BJ (cell line): ENCODE measurements at regions not wholly inside any gene's neighbourhood (a gene's known extent, or its start where the extent isn't known, plus 50 kb on each side); places are given as distances from the start of the nearest gene placed in this dataset.

Experiments
- CTCF ChIA-PET: fragments of 350-600 bp; formaldehyde crosslinking; extraction: SDS; loops from one replicate; lab custom pipeline; 2021; ENCODE audit warnings: antibody characterized with exemption, inconsistent platforms; lab: Yijun Ruan, JAX
- POLR2A ChIA-PET: fragments of 300-600 bp; sonication (Branson Sonifier 250); formaldehyde crosslinking; extraction: SDS; loops from one replicate; lab custom pipeline; 2021; ENCODE audit warnings: antibody characterized with exemption; lab: Charles Lee
- DNase-seq: peaks from one replicate; pipeline ENCODE4 v3.0.0-alpha.2; 2011; ENCODE audit warnings: low read depth
- H3K27me3 ChIP-seq: 2 replicates; pipeline ENCODE4 v1.6.0; 2011; ENCODE audit warnings: low read length; ENCODE audit not compliant: control insufficient read depth, insufficient read depth
- H3K36me3 ChIP-seq: 2 replicates; pipeline ENCODE4 v1.5.1; 2011; ENCODE audit warnings: low read length; ENCODE audit not compliant: control insufficient read depth, insufficient read depth
- H3K4me3 ChIP-seq: 2 replicates; pipeline ENCODE4 v1.5.1; 2011; ENCODE audit warnings: low read depth, mild to moderate bottlenecking, control low read depth, low read length
- TF ChIP-seq, protein P1 (sequence below): IDR thresholded peaks from 2 replicates; pipeline ENCODE4 v1.5.1; 2011; ENCODE audit warnings: low read depth, mild to moderate bottlenecking, control low read depth, inconsistent platforms, low read length, moderate library complexity; ENCODE audit not compliant: insufficient read depth

GRCh38 chr1:162994921-162995320 is 74.2 kb upstream of the RGS4 start:
- H3K27me3 ChIP-seq, result no peaks in the 10 kb centered on the region
- TF ChIP-seq, protein P1, sequence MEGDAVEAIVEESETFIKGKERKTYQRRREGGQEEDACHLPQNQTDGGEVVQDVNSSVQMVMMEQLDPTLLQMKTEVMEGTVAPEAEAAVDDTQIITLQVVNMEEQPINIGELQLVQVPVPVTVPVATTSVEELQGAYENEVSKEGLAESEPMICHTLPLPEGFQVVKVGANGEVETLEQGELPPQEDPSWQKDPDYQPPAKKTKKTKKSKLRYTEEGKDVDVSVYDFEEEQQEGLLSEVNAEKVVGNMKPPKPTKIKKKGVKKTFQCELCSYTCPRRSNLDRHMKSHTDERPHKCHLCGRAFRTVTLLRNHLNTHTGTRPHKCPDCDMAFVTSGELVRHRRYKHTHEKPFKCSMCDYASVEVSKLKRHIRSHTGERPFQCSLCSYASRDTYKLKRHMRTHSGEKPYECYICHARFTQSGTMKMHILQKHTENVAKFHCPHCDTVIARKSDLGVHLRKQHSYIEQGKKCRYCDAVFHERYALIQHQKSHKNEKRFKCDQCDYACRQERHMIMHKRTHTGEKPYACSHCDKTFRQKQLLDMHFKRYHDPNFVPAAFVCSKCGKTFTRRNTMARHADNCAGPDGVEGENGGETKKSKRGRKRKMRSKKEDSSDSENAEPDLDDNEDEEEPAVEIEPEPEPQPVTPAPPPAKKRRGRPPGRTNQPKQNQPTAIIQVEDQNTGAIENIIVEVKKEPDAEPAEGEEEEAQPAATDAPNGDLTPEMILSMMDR, result no peak
- DNase-seq, result no peak
- POLR2A ChIA-PET, result no interaction called here
- H3K36me3 ChIP-seq, result no peaks in the 10 kb centered on the region
- CTCF ChIA-PET, result interaction anchor here (1.3 kb wide), 1 partner anchor 9 kb away, joined by 3 read pairs; no protein-coding TSS in a partner anchor
- H3K4me3 ChIP-seq, result no peak overlapping the region

- Histone ChIP-seq H3K36me3 (no peaks in the 10 kb centered on the region), H3K27me3 (no peaks in the 10 kb centered on the region), H3K4me3 (no peak overlapping the region)
- ChIA-PET CTCF (no interaction called here), POLR2A (no interaction called here)
- TF ChIP-seq, protein P1, result no peak
- peak; percentile 40 for DNase-seq
Observed at GRCh38 chr1:162993846-162994245, 75.3 kb upstream of the RGS4 start.

DNA sequence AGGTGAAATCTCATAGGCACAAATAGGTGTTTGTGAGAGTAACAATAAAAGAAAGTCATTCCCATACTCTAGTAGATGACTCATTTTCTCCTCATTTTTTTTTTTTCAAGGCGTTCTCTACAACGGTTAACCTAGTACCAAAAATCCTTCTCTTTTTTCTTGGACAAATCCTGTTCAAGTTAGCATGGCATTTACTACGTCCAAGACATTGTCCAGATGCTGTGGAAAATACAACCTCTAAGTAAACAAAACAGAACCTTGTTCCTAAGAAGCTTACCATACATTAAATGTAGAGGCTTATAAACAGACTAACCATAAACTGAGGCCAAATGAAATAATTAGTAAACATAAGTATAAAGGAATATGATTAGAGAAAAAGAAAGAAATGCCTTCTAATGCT is 76.2 kb upstream of the RGS4 start:
- Histone ChIP-seq H3K36me3 (no peaks in the 10 kb centered on the region), H3K4me3 (no peak overlapping the region), H3K27me3 (no peaks in the 10 kb centered on the region)
- TF ChIP-seq, protein P1, result no peak
- ChIA-PET POLR2A (no interaction called here), CTCF (interaction anchor here (0.6 to 0.9 kb wide), 2 partner anchors 9 to 91 kb away, joined by 3 read pairs; no protein-coding TSS in a partner anchor)
- DNase-seq, result no peak

- CTCF ChIA-PET, result no interaction called here
- no peak for DNase-seq
- POLR2A ChIA-PET, result no interaction called here
- H3K27me3 ChIP-seq, result no peaks in the 10 kb centered on the region
- no peak overlapping the region for H3K4me3 ChIP-seq
- no peaks in the 10 kb centered on the region for H3K36me3 ChIP-seq
- TF ChIP-seq, protein P1, result no peak
Observed at GRCh38 chr1:162991444-162991843, 77.7 kb upstream of the RGS4 start.

- Histone ChIP-seq H3K27me3 (no peaks in the 10 kb centered on the region), H3K4me3 (no peak overlapping the region), H3K36me3 (no peaks in the 10 kb centered on the region)
- CTCF ChIA-PET, result no interaction called here
- TF ChIP-seq, protein P1, result no peak
- no peak for DNase-seq
- POLR2A ChIA-PET, result no interaction called here
Observed at GRCh38 chr1:162990665-162991064, 78.5 kb upstream of the RGS4 start.
